HepG2 (cell line): ENCODE measurements at regions not wholly inside any gene's neighbourhood (a gene's known extent, or its start where the extent isn't known, plus 50 kb on each side); places are given as distances from the start of the nearest gene placed in this dataset.

Source experiments
- ATAC-seq: fragments of 200-7000 bp; cut with Tn5 transposase; 3 replicates; pipeline ENCODE4 v1.9.1; 2020; ENCODE audit warnings: mild to moderate bottlenecking, moderate library complexity
- BruUV-seq: library from RNA; stranded (reverse); fragments of 400-500 nt; replicated peaks from 2 replicates; lab custom pipeline; 2021; lab: Mats Ljungman, UMichigan
- CTCF ChIA-PET: fragments of 300-600 bp; formaldehyde crosslinking; extraction: SDS; loops from one replicate; lab custom pipeline; 2021; ENCODE audit warnings: low total read pairs, inconsistent platforms, low intra/inter-chr PET ratio; lab: Yijun Ruan, JAX
- POLR2A ChIA-PET: fragments of 350-600 bp; sonication (Branson Sonifier 250); formaldehyde crosslinking; loops from one replicate; lab custom pipeline; 2020; ENCODE audit warnings: antibody characterized with exemption, inconsistent platforms; lab: Yijun Ruan, JAX
- DNase-seq: peaks from one replicate; pipeline ENCODE4 v3.0.0-alpha.2; 2015; ENCODE audit warnings: low spot score
- FAIRE-seq: peaks from 3 replicates; lab custom pipeline; 2011; peaks lifted over from hg19 to GRCh38; lab: Jason Lieb, UNC
- H2AFZ ChIP-seq: one replicate; pipeline ENCODE4 v1.6.1; 2011; ENCODE audit warnings: low read length, inconsistent platforms
- H3K27ac ChIP-seq: fragments of 300-600 bp; 3 replicates; pipeline ENCODE4 v1.8.0; 2011; ENCODE audit warnings: mixed run types, mild to moderate bottlenecking, mixed read lengths, low read length, inconsistent platforms; ENCODE audit not compliant: insufficient read depth; ENCODE audit errors: extremely low read length
- H3K27me3 ChIP-seq, 2 experiments: fragments of 200-600 bp in 1 of 2; 2 replicates in 1 of 2; 3 replicates in 1 of 2; pipeline versions ENCODE4 v1.6.0 to v1.8.0; 2011; ENCODE audit warnings: low read length in 2 of 2, mild to moderate bottlenecking in 2 of 2, moderate library complexity in 2 of 2, inconsistent platforms in 1 of 2; ENCODE audit not compliant: insufficient read depth in 2 of 2, control insufficient read depth in 1 of 2
- H3K36me3 ChIP-seq, 2 experiments: fragments of 200-600 bp in 1 of 2; replicated peaks in 1 of 2; 2 replicates in 1 of 2; 3 replicates in 1 of 2; pipeline versions ENCODE4 v1.5.1 to v1.8.0; 2011; ENCODE audit warnings: low read length in 2 of 2, inconsistent platforms in 1 of 2; ENCODE audit not compliant: insufficient read depth in 2 of 2, control insufficient read depth in 1 of 2
- H3K4me1 ChIP-seq: 2 replicates; pipeline ENCODE4 v1.5.1; 2012; ENCODE audit warnings: low read length, inconsistent platforms; ENCODE audit not compliant: insufficient read depth
- H3K4me2 ChIP-seq: 2 replicates; pipeline ENCODE4 v1.6.0; 2011; ENCODE audit warnings: low read depth, low read length, inconsistent platforms
- H3K4me3 ChIP-seq, 3 experiments: fragments of 200-600 bp in 1 of 3; sonication (generic), shearing (Covaris generic) in 1 of 3; replicated peaks in 1 of 3; 2 replicates each; pipeline ENCODE4 v1.5.1; 2011 to 2016; ENCODE audit warnings: low read length in 3 of 3, inconsistent platforms in 2 of 3, low read depth in 2 of 3, mild to moderate bottlenecking in 2 of 3, control low read depth in 1 of 3, mixed read lengths in 1 of 3; ENCODE audit not compliant: insufficient read depth in 1 of 3
- H3K79me2 ChIP-seq: one replicate; pipeline ENCODE4 v1.6.1; 2011; ENCODE audit warnings: low read length, inconsistent platforms; ENCODE audit not compliant: insufficient read depth
- H3K9ac ChIP-seq: 2 replicates; pipeline ENCODE4 v1.6.0; 2011; ENCODE audit warnings: mild to moderate bottlenecking, low read depth, low read length, inconsistent platforms; ENCODE audit not compliant: insufficient read depth
- H3K9me3 ChIP-seq: 2 replicates; pipeline ENCODE4 v1.5.1; 2012; ENCODE audit warnings: mild to moderate bottlenecking, low read length
- H4K20me1 ChIP-seq: 2 replicates; pipeline ENCODE4 v1.6.0; 2011; ENCODE audit warnings: inconsistent platforms, mild to moderate bottlenecking, low read length, moderate library complexity; ENCODE audit not compliant: insufficient read depth
- ISL2 ChIP-seq: sonication (generic); formaldehyde crosslinking; IDR thresholded peaks from 2 replicates; pipeline ENCODE4 v1.5.0; 2020; ENCODE audit warnings: missing genetic modification reagents
- NFIC ChIP-seq: IDR thresholded peaks from 2 replicates; pipeline ENCODE4 v1.6.1; 2012; ENCODE audit warnings: mild to moderate bottlenecking, low read length, inconsistent platforms
- TP53 ChIP-seq: sonication (generic); formaldehyde crosslinking; conservative IDR thresholded peaks from 2 replicates; pipeline ENCODE4 v1.4.0; 2020; ENCODE audit warnings: missing genetic modification reagents
- ZFP36 ChIP-seq: fragments of 150-350 bp; IDR thresholded peaks from 2 replicates; pipeline ENCODE4 v1.6.1; 2018; ENCODE audit warnings: borderline replicate concordance, low read length, low read depth; ENCODE audit not compliant: partially characterized antibody
- ZMYM4 ChIP-seq: sonication (generic); formaldehyde crosslinking; IDR thresholded peaks from 2 replicates; pipeline ENCODE4 v1.8.1; 2023; ENCODE audit warnings: mild to moderate bottlenecking, missing genetic modification reagents
- ZNF629 ChIP-seq: sonication (generic); formaldehyde crosslinking; conservative IDR thresholded peaks from 2 replicates; pipeline ENCODE4 v1.5.0; 2020; ENCODE audit warnings: missing genetic modification reagents
- ZNF75D ChIP-seq: sonication (generic); formaldehyde crosslinking; IDR thresholded peaks from 2 replicates; pipeline ENCODE4 v1.8.1; 2023; ENCODE audit warnings: missing genetic modification reagents, mild to moderate bottlenecking, borderline replicate concordance
- WGBS: methylation state at CpG from one replicate; pipeline ENCODE4 v1.1.6; 2017; ENCODE audit warnings: low lambda C conversion rate; 5-methylcytosine and 5-hydroxymethylcytosine counted together
- in situ Hi-C: cut with HindIII; loops from 2 replicates; pipeline ENCODE4 v1.10.0; 2017; ENCODE audit warnings: low pct_unique_long_range_greater_than_20kb; ENCODE audit not compliant: extremely low pct_ligation_motif_present
- intact Hi-C: fragments of 100-400 bp; cut with micrococcal nuclease; formaldehyde crosslinking; loops from one replicate; pipeline ENCODE4 v1.10.0; 2022; ENCODE audit not compliant: unreplicated experiment
- TF ChIP-seq, protein P1 (sequence below): sonication (generic); formaldehyde crosslinking; IDR thresholded peaks from 2 replicates; pipeline ENCODE4 v1.4.0; 2020; ENCODE audit warnings: mild to moderate bottlenecking, missing genetic modification reagents
- TF ChIP-seq, protein P2 (sequence below): sonication (generic); IDR thresholded peaks from 2 replicates; pipeline ENCODE4 v1.6.1; 2016; ENCODE audit warnings: low read depth, borderline replicate concordance
- TF ChIP-seq, protein P3 (sequence below): sonication (generic); formaldehyde crosslinking; IDR thresholded peaks from 2 replicates; pipeline ENCODE4 v1.5.1; 2020; ENCODE audit warnings: missing genetic modification reagents, mild to moderate bottlenecking, borderline replicate concordance
- TF ChIP-seq, protein P4 (sequence below): IDR thresholded peaks from 2 replicates; pipeline ENCODE4 v1.6.1; 2016; ENCODE audit warnings: mild to moderate bottlenecking, missing biosample characterization, missing genetic modification reagents
- TF ChIP-seq, protein P5 (sequence below): sonication (generic); formaldehyde crosslinking; IDR thresholded peaks from 2 replicates; pipeline ENCODE4 v1.5.0; 2020; ENCODE audit warnings: missing genetic modification reagents

DNA sequence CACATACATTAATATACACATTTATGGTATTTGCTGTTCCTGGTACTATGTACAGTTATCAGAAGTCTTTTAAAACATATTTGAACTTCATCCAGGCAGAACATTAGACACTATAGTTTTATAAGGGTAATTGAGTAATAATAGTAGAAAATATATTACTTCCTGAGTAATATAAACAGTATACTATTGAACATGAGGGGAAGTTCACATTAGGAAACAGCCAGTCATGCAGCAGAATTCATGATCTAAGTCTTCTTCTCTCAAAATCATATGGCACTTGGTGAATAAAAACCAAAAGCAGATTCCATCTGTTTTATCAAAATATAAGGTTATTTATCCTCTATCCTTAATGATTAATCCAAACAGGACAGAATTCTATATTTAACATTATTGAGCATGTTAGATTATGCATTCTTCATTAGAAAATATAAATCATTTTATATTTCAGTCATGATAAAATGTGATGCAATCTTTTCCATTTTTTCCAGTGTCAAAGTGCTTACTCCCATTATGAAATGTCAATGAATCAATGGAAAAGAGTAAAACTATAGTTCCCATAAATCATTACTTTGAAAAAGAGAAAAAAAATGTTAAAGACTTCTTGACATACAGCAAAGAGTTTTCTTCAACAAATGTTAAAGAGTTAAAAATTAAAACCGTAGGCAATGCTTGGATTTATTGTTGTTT lies 584.3 kb upstream of the TUSC1 start:
- POLR2A ChIA-PET: no interaction called here
- no peak overlapping the region for H3K27ac ChIP-seq
- WGBS: 0% methylated on average over 1 of the region's 1 CpG
- CTCF ChIA-PET: no interaction called here
- no peaks in the 10 kb centered on the region for H3K4me1 ChIP-seq
- no peaks in the 10 kb centered on the region for H4K20me1 ChIP-seq
- no peaks in the 10 kb centered on the region for H3K27me3 ChIP-seq
- no peaks in the 10 kb centered on the region for H3K36me3 ChIP-seq
- TF ChIP-seq, protein P1, sequence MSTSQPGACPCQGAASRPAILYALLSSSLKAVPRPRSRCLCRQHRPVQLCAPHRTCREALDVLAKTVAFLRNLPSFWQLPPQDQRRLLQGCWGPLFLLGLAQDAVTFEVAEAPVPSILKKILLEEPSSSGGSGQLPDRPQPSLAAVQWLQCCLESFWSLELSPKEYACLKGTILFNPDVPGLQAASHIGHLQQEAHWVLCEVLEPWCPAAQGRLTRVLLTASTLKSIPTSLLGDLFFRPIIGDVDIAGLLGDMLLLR (CRISPR knock-in tag): no peak
- TF ChIP-seq ISL2 (CRISPR knock-in tag) (no peak), TP53 (CRISPR knock-in tag) (no peak), ZMYM4 (CRISPR knock-in tag) (no peak)
- BruUV-seq: no TSS peak
- intact Hi-C loops: no loop called here
- no peak overlapping the region for H2AFZ ChIP-seq
- H3K4me3 ChIP-seq: no peak overlapping the region
- DNase-seq (no peak), ATAC-seq (no peak), FAIRE-seq (no peak)
- no peaks in the 10 kb centered on the region for H3K79me2 ChIP-seq
- H3K9me3 ChIP-seq: peaks cover 9% of the 10 kb centered on the region
- in situ Hi-C loops: no loop called here
- no peak overlapping the region for H3K4me2 ChIP-seq
- H3K9ac ChIP-seq: no peak overlapping the region

DNA sequence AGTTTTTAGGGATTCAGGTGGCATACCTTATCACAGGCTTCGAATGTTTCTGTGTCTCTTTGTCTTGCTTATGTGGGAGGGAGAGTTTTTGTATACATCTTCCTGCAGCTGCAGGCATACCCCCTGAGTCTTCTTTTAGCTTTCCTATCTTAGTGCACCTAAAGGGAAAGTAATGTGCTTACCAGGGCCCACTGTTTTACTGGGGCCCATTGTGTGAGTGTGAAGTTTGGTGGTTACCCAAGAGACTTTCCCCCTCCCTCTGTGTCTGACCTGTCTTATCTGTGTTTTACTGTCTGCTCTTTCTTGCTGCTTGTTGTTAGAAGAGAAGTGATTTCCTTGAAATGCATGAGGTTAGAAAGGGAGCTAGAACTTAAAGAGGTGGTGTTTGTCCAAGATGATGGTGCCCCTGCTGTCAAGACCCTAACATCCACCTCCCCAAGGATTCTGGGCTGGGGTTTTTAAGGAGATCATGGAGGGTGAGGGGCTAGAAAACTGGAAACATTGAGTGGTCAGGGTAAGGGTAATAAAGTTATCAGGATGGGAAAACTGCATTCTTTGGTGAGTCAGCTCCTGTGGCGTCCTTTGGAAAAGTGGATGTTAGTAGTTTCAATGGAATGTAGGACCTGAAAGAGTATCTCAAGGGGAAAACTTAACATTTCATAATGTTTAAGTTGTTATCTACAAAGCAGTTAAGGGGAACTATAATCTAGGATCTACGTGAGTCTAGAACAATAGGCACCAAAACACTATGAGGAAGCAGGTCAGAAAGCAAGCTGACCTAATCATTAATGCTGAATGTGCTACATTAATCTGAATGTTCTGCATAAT lies 583.5 kb upstream of the TUSC1 start:
- H3K9me3 ChIP-seq: peaks cover 9% of the 10 kb centered on the region
- no peak overlapping the region for H3K9ac ChIP-seq
- no peak overlapping the region for H3K27ac ChIP-seq
- no peaks in the 10 kb centered on the region for H3K27me3 ChIP-seq
- ATAC-seq (no peak), FAIRE-seq (no peak), DNase-seq (no peak)
- no peak overlapping the region for H3K4me3 ChIP-seq
- no TSS peak for BruUV-seq
- H3K4me1 ChIP-seq: no peaks in the 10 kb centered on the region
- POLR2A ChIA-PET: no interaction called here
- 0% methylated on average over 3 of the region's 3 CpGs for WGBS
- H3K4me2 ChIP-seq: no peak overlapping the region
- intact Hi-C loops (no loop called here), in situ Hi-C loops (no loop called here)
- CTCF ChIA-PET: no interaction called here
- no peaks in the 10 kb centered on the region for H3K36me3 ChIP-seq
- no peaks in the 10 kb centered on the region for H3K79me2 ChIP-seq
- no peaks in the 10 kb centered on the region for H4K20me1 ChIP-seq
- no peak overlapping the region for H2AFZ ChIP-seq
- TF ChIP-seq, protein P2, sequence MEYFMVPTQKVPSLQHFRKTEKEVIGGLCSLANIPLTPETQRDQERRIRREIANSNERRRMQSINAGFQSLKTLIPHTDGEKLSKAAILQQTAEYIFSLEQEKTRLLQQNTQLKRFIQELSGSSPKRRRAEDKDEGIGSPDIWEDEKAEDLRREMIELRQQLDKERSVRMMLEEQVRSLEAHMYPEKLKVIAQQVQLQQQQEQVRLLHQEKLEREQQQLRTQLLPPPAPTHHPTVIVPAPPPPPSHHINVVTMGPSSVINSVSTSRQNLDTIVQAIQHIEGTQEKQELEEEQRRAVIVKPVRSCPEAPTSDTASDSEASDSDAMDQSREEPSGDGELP: no peak
- TF ChIP-seq ZNF629 (CRISPR knock-in tag) (no peak), ZFP36 (no peak), ZNF75D (no peak), NFIC (no peak)
- TF ChIP-seq, protein P3, sequence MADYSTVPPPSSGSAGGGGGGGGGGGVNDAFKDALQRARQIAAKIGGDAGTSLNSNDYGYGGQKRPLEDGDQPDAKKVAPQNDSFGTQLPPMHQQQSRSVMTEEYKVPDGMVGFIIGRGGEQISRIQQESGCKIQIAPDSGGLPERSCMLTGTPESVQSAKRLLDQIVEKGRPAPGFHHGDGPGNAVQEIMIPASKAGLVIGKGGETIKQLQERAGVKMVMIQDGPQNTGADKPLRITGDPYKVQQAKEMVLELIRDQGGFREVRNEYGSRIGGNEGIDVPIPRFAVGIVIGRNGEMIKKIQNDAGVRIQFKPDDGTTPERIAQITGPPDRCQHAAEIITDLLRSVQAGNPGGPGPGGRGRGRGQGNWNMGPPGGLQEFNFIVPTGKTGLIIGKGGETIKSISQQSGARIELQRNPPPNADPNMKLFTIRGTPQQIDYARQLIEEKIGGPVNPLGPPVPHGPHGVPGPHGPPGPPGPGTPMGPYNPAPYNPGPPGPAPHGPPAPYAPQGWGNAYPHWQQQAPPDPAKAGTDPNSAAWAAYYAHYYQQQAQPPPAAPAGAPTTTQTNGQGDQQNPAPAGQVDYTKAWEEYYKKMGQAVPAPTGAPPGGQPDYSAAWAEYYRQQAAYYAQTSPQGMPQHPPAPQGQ (CRISPR knock-in tag): no peak
- TF ChIP-seq, protein P4, sequence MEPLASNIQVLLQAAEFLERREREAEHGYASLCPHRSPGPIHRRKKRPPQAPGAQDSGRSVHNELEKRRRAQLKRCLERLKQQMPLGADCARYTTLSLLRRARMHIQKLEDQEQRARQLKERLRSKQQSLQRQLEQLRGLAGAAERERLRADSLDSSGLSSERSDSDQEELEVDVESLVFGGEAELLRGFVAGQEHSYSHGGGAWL (CRISPR knock-in tag): no peak
- TF ChIP-seq, protein P5, sequence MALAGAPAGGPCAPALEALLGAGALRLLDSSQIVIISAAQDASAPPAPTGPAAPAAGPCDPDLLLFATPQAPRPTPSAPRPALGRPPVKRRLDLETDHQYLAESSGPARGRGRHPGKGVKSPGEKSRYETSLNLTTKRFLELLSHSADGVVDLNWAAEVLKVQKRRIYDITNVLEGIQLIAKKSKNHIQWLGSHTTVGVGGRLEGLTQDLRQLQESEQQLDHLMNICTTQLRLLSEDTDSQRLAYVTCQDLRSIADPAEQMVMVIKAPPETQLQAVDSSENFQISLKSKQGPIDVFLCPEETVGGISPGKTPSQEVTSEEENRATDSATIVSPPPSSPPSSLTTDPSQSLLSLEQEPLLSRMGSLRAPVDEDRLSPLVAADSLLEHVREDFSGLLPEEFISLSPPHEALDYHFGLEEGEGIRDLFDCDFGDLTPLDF (CRISPR knock-in tag): no peak
